Ishikawa (cell line): ENCODE measurements at regions not wholly inside any gene's neighbourhood (a gene's known extent, or its start where the extent isn't known, plus 50 kb on each side); places are given as distances from the start of the nearest gene placed in this dataset.

Experiments
- CEBPB ChIP-seq: IDR thresholded peaks from 2 replicates; pipeline ENCODE4 v1.6.1; 2012
- CREB1 ChIP-seq: IDR thresholded peaks from 2 replicates; pipeline ENCODE4 v1.6.1; 2012; ENCODE audit warnings: low read depth
- EGR1 ChIP-seq: IDR thresholded peaks from 2 replicates; pipeline ENCODE4 v1.6.1; 2012
- EP300 ChIP-seq: IDR thresholded peaks from 2 replicates; pipeline ENCODE4 v1.6.1; 2012; ENCODE audit warnings: borderline replicate concordance
- FOXM1 ChIP-seq: IDR thresholded peaks from 2 replicates; pipeline ENCODE4 v1.6.1; 2012; ENCODE audit warnings: low read depth, borderline replicate concordance
- MAX ChIP-seq: IDR thresholded peaks from 2 replicates; pipeline ENCODE4 v1.6.1; 2012
- NFIC ChIP-seq: IDR thresholded peaks from 2 replicates; pipeline ENCODE4 v1.6.1; 2012
- RAD21 ChIP-seq: IDR thresholded peaks from 2 replicates; pipeline ENCODE4 v1.6.1; 2012; ENCODE audit warnings: low read depth
- TAF1 ChIP-seq: IDR thresholded peaks from 2 replicates; pipeline ENCODE4 v1.6.1; 2012; ENCODE audit warnings: low read depth, mild to moderate bottlenecking
- TCF12 ChIP-seq: IDR thresholded peaks from 2 replicates; pipeline ENCODE4 v1.6.1; 2012; ENCODE audit warnings: low read depth
- TEAD4 ChIP-seq: IDR thresholded peaks from 2 replicates; pipeline ENCODE4 v1.6.1; 2012
- USF1 ChIP-seq: IDR thresholded peaks from 2 replicates; pipeline ENCODE4 v1.6.1; 2012
- YY1 ChIP-seq: IDR thresholded peaks from 2 replicates; pipeline ENCODE4 v1.6.1; 2012; ENCODE audit warnings: low read depth
- ZBTB7A ChIP-seq: IDR thresholded peaks from 2 replicates; pipeline ENCODE4 v1.6.1; 2012; ENCODE audit warnings: low read depth
- TF ChIP-seq, protein P1 (sequence below): IDR thresholded peaks from 2 replicates; pipeline ENCODE4 v1.6.1; 2012; ENCODE audit warnings: low read depth, mild to moderate bottlenecking

GRCh38 chr4:162347156-162347841, 183.5 kb upstream of the FSTL5 start:
- TF ChIP-seq CREB1 (no peak), EP300 (no peak), FOXM1 (no peak), TEAD4 (no peak), TAF1 (no peak), NFIC (no peak), EGR1 (no peak), CEBPB (no peak)

DNA sequence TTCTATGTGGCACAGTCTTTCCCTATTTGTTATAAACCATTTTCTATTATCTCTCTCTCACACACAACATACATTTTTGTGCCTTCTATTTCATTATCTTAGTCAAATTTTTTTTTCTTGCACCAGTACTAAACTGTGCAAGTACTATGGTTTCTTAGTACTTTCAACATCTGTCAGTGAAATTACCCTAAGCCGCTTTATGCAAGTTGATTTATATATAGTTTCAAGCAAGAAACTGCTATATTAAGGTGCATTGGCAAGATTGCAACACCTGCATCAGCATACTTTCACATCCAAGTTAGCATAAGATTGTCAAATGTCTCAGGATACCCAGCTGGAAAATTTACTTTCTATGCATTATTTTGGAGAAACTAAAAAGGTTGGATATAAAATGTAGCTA, 180.2 kb upstream of the FSTL5 start:
- TF ChIP-seq MAX (no peak), TAF1 (no peak), CREB1 (no peak), FOXM1 (no peak), YY1 (no peak), ZBTB7A (no peak), TEAD4 (no peak), USF1 (no peak), EGR1 (no peak), TCF12 (no peak), EP300 (no peak), RAD21 (no peak), NFIC (no peak), CEBPB (no peak)
- TF ChIP-seq, protein P1, sequence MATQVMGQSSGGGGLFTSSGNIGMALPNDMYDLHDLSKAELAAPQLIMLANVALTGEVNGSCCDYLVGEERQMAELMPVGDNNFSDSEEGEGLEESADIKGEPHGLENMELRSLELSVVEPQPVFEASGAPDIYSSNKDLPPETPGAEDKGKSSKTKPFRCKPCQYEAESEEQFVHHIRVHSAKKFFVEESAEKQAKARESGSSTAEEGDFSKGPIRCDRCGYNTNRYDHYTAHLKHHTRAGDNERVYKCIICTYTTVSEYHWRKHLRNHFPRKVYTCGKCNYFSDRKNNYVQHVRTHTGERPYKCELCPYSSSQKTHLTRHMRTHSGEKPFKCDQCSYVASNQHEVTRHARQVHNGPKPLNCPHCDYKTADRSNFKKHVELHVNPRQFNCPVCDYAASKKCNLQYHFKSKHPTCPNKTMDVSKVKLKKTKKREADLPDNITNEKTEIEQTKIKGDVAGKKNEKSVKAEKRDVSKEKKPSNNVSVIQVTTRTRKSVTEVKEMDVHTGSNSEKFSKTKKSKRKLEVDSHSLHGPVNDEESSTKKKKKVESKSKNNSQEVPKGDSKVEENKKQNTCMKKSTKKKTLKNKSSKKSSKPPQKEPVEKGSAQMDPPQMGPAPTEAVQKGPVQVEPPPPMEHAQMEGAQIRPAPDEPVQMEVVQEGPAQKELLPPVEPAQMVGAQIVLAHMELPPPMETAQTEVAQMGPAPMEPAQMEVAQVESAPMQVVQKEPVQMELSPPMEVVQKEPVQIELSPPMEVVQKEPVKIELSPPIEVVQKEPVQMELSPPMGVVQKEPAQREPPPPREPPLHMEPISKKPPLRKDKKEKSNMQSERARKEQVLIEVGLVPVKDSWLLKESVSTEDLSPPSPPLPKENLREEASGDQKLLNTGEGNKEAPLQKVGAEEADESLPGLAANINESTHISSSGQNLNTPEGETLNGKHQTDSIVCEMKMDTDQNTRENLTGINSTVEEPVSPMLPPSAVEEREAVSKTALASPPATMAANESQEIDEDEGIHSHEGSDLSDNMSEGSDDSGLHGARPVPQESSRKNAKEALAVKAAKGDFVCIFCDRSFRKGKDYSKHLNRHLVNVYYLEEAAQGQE, result no peak

DNA sequence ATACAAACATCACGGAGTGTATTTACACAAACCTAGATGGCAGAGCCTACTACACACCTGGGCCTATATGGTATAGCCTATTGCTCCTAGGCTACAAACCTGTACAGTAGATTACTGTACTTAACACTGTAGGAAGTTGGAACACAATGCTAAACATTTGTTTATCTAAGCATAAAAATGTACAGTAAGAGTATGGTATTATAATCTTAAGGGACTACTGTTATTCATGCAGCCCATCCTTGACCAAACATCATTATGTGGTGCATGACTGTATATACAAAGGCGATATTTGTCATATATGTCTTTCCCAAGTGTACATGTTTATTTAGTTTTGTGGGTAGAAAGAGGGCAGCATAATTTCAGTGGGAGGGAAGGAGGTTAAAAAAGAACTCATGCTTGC, 177.7 kb upstream of the FSTL5 start:
- TF ChIP-seq EGR1, result no peak
- TF ChIP-seq YY1, result no peak
- TF ChIP-seq, protein P1, result no peak
- TF ChIP-seq EP300, result no peak
- no peak for TF ChIP-seq TAF1
- TF ChIP-seq RAD21, result no peak
- no peak for TF ChIP-seq CREB1
- TF ChIP-seq FOXM1, result no peak
- TF ChIP-seq TCF12, result no peak
- TF ChIP-seq MAX, result no peak
- no peak for TF ChIP-seq USF1
- no peak for TF ChIP-seq CEBPB
- no peak for TF ChIP-seq ZBTB7A
- TF ChIP-seq NFIC, result no peak

DNA sequence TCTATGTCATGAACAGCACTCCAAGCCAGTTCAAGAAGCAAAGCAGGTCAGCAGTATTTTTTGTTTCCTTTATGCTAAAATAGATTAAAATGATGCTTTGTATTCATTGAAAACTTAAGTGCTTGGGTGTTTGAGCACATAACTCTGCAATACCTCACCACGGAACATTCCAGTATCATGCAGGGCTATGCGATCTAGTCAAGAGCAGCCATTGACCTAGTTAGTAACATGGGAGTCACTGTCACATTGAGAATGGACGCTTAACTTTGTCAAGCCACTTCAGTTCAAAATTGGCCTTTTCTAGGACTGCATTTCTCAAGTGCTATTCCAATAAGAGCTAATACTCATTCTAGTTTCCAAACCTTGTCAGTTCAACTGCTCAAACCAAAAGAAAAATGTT, 160.1 kb upstream of the FSTL5 start:
- TF ChIP-seq USF1 (no peak), FOXM1 (no peak), TCF12 (no peak), CEBPB (no peak), EGR1 (no peak), EP300 (no peak), CREB1 (no peak)

- TF ChIP-seq TAF1 (no peak), RAD21 (no peak), ZBTB7A (no peak), MAX (no peak), EP300 (no peak), EGR1 (no peak), YY1 (no peak), USF1 (no peak), CREB1 (no peak), FOXM1 (no peak), TCF12 (no peak), NFIC (no peak), CEBPB (no peak)
- TF ChIP-seq, protein P1, result no peak
Observed at GRCh38 chr4:162322054-162322453, 158.3 kb upstream of the FSTL5 start.
